GM12874 (cell line): ENCODE measurements at regions not wholly inside any gene's neighbourhood (a gene's known extent, or its start where the extent isn't known, plus 50 kb on each side); places are given as distances from the start of the nearest gene placed in this dataset.

Source experiments
- CTCF ChIP-seq: IDR thresholded peaks from 2 replicates; pipeline ENCODE4 v1.5.1; 2011; ENCODE audit warnings: low read depth, mild to moderate bottlenecking, control low read depth, low read length, moderate library complexity; ENCODE audit not compliant: insufficient read depth

DNA sequence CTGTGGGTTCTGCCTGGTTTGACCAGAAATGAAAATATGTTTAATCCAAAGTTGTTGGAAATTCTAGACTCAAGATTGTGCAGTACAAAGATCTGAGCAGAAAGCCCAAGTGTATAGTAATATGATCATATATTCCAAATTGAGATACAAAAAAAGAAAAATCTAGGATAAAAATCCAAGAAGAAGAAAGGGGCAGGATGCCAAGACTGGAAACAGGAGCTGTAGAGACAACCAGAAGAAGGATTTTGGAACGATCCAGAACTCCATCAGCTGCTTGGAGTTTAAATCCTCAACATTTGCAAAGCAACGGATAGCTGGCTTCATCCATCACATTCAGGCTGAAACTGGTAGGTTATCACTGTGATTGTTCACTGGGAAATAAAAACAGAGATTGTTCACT, 333.6 kb upstream of the UBE2E3 start:
- TF ChIP-seq CTCF, result no peak

GRCh38 chr2:180644709-180645108, 335.7 kb upstream of the UBE2E3 start:
- no peak for TF ChIP-seq CTCF

DNA sequence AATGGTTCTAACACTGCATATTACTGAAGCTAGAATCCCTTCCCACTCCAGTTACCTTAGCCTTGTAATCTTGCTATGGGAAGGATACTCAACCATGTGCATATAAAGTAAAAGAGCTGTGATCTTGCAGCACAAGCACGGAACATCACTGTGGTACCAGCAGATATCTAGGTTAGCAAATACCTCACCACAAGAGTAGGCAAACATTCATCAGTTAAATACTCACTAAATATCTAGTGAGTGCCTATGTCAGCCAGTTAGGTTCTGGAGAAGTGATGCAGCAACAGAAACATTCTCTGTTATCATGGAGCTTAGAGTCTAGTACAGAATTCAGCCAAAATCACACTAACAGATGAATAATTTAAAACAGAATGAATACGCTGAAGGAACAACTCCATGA, 349.6 kb upstream of the UBE2E3 start:
- TF ChIP-seq CTCF, result no peak

- TF ChIP-seq CTCF, result no peak
These were observed 355.2 kb upstream of the UBE2E3 start for GRCh38 chr2:180625006-180625844.

GRCh38 chr2:180621941-180622918, 358.2 kb upstream of the UBE2E3 start:
- TF ChIP-seq CTCF, result no peak

DNA sequence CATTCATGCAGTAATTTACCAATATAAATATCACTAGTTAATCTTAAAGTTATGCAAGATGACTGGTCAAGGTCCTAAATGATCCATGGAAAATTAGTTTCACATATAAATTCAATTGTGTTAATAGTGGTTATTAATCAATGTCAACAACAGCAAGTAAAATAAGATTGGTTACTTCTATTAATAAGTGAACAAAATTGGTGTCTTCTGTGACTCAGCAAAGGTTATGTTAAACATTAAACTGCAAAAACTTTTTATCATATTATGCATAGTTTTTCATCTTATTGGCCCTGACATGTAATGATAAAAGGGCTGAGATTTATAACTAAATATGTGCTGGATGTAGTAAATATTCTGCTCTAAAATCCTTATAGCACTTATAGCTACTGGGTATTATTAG, 359.0 kb upstream of the UBE2E3 start:
- TF ChIP-seq CTCF, result no peak

- TF ChIP-seq CTCF, result no peak
These were observed 361.8 kb upstream of the UBE2E3 start for GRCh38 chr2:180618570-180618969.
